HepG2 (cell line): ENCODE measurements at regions not wholly inside any gene's neighbourhood (a gene's known extent, or its start where the extent isn't known, plus 50 kb on each side); places are given as distances from the start of the nearest gene placed in this dataset.

Source experiments
- ATAC-seq: fragments of 200-7000 bp; cut with Tn5 transposase; 3 replicates; pipeline ENCODE4 v1.9.1; 2020; ENCODE audit warnings: mild to moderate bottlenecking, moderate library complexity
- BruUV-seq: library from RNA; stranded (reverse); fragments of 400-500 nt; replicated peaks from 2 replicates; lab custom pipeline; 2021; lab: Mats Ljungman, UMichigan
- CTCF ChIA-PET: fragments of 300-600 bp; formaldehyde crosslinking; extraction: SDS; loops from one replicate; lab custom pipeline; 2021; ENCODE audit warnings: low total read pairs, inconsistent platforms, low intra/inter-chr PET ratio; lab: Yijun Ruan, JAX
- POLR2A ChIA-PET: fragments of 350-600 bp; sonication (Branson Sonifier 250); formaldehyde crosslinking; loops from one replicate; lab custom pipeline; 2020; ENCODE audit warnings: antibody characterized with exemption, inconsistent platforms; lab: Yijun Ruan, JAX
- DNase-seq: peaks from one replicate; pipeline ENCODE4 v3.0.0-alpha.2; 2015; ENCODE audit warnings: low spot score
- FAIRE-seq: peaks from 3 replicates; lab custom pipeline; 2011; peaks lifted over from hg19 to GRCh38; lab: Jason Lieb, UNC
- H2AFZ ChIP-seq: one replicate; pipeline ENCODE4 v1.6.1; 2011; ENCODE audit warnings: low read length, inconsistent platforms
- H3K27ac ChIP-seq: fragments of 300-600 bp; 3 replicates; pipeline ENCODE4 v1.8.0; 2011; ENCODE audit warnings: mixed run types, mild to moderate bottlenecking, mixed read lengths, low read length, inconsistent platforms; ENCODE audit not compliant: insufficient read depth; ENCODE audit errors: extremely low read length
- H3K27me3 ChIP-seq, 2 experiments: fragments of 200-600 bp in 1 of 2; 2 replicates in 1 of 2; 3 replicates in 1 of 2; pipeline versions ENCODE4 v1.6.0 to v1.8.0; 2011; ENCODE audit warnings: low read length in 2 of 2, mild to moderate bottlenecking in 2 of 2, moderate library complexity in 2 of 2, inconsistent platforms in 1 of 2; ENCODE audit not compliant: insufficient read depth in 2 of 2, control insufficient read depth in 1 of 2
- H3K36me3 ChIP-seq, 2 experiments: fragments of 200-600 bp in 1 of 2; replicated peaks in 1 of 2; 2 replicates in 1 of 2; 3 replicates in 1 of 2; pipeline versions ENCODE4 v1.5.1 to v1.8.0; 2011; ENCODE audit warnings: low read length in 2 of 2, inconsistent platforms in 1 of 2; ENCODE audit not compliant: insufficient read depth in 2 of 2, control insufficient read depth in 1 of 2
- H3K4me1 ChIP-seq: 2 replicates; pipeline ENCODE4 v1.5.1; 2012; ENCODE audit warnings: low read length, inconsistent platforms; ENCODE audit not compliant: insufficient read depth
- H3K4me2 ChIP-seq: 2 replicates; pipeline ENCODE4 v1.6.0; 2011; ENCODE audit warnings: low read depth, low read length, inconsistent platforms
- H3K4me3 ChIP-seq, 3 experiments: fragments of 200-600 bp in 1 of 3; sonication (generic), shearing (Covaris generic) in 1 of 3; replicated peaks in 1 of 3; 2 replicates each; pipeline ENCODE4 v1.5.1; 2011 to 2016; ENCODE audit warnings: low read length in 3 of 3, inconsistent platforms in 2 of 3, low read depth in 2 of 3, mild to moderate bottlenecking in 2 of 3, control low read depth in 1 of 3, mixed read lengths in 1 of 3; ENCODE audit not compliant: insufficient read depth in 1 of 3
- H3K79me2 ChIP-seq: one replicate; pipeline ENCODE4 v1.6.1; 2011; ENCODE audit warnings: low read length, inconsistent platforms; ENCODE audit not compliant: insufficient read depth
- H3K9ac ChIP-seq: 2 replicates; pipeline ENCODE4 v1.6.0; 2011; ENCODE audit warnings: mild to moderate bottlenecking, low read depth, low read length, inconsistent platforms; ENCODE audit not compliant: insufficient read depth
- H3K9me3 ChIP-seq: 2 replicates; pipeline ENCODE4 v1.5.1; 2012; ENCODE audit warnings: mild to moderate bottlenecking, low read length
- H4K20me1 ChIP-seq: 2 replicates; pipeline ENCODE4 v1.6.0; 2011; ENCODE audit warnings: inconsistent platforms, mild to moderate bottlenecking, low read length, moderate library complexity; ENCODE audit not compliant: insufficient read depth
- HOXA9 ChIP-seq: sonication (generic); formaldehyde crosslinking; IDR thresholded peaks from 2 replicates; pipeline ENCODE4 v1.8.1; 2022; ENCODE audit warnings: missing genetic modification reagents, mild to moderate bottlenecking, moderate library complexity, borderline replicate concordance
- SCMH1 ChIP-seq: sonication (generic); formaldehyde crosslinking; IDR thresholded peaks from 2 replicates; pipeline ENCODE4 v1.9.0; 2021; ENCODE audit warnings: missing genetic modification reagents, mild to moderate bottlenecking, borderline replicate concordance
- WGBS: methylation state at CpG from one replicate; pipeline ENCODE4 v1.1.6; 2017; ENCODE audit warnings: low lambda C conversion rate; 5-methylcytosine and 5-hydroxymethylcytosine counted together
- in situ Hi-C: cut with HindIII; loops from 2 replicates; pipeline ENCODE4 v1.10.0; 2017; ENCODE audit warnings: low pct_unique_long_range_greater_than_20kb; ENCODE audit not compliant: extremely low pct_ligation_motif_present
- intact Hi-C: fragments of 100-400 bp; cut with micrococcal nuclease; formaldehyde crosslinking; loops from one replicate; pipeline ENCODE4 v1.10.0; 2022; ENCODE audit not compliant: unreplicated experiment
- TF ChIP-seq, protein P1 (sequence below): sonication (generic); formaldehyde crosslinking; IDR thresholded peaks from 2 replicates; pipeline ENCODE4 v1.8.0; 2022; ENCODE audit warnings: low read depth, missing genetic modification reagents
- TF ChIP-seq, protein P2 (sequence below): sonication (generic); formaldehyde crosslinking; IDR thresholded peaks from 2 replicates; pipeline ENCODE4 v1.5.1; 2020; ENCODE audit warnings: mild to moderate bottlenecking, missing genetic modification reagents

DNA sequence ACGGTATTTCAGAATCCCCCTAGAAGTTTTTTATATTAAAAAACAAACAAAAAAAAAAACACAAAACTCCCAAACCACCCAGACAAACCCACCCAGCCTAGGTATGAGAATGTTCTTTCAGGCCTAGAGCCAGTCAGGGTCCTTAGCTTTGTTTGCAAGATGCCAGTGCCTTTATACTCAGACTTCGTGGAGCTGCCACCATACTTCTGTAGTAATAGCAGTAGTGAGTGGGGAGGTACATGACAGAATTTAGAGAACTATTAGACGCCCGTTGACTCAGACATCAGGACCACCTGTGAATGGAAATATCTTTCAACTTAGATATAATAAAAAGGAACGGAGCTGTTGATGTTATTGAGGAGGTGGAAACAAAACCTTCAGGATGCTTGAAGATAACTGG, 138.2 kb upstream of the MKLN1 start:
- BruUV-seq: no TSS peak
- Histone ChIP-seq H3K27me3 (no peaks in the 10 kb centered on the region), H3K36me3 (no peaks in the 10 kb centered on the region), H3K4me1 (peaks cover 48% of the 10 kb centered on the region), H3K79me2 (no peaks in the 10 kb centered on the region), H2AFZ (no peak overlapping the region), H3K27ac (no peak overlapping the region), H3K9me3 (no peaks in the 10 kb centered on the region), H4K20me1 (no peaks in the 10 kb centered on the region), H3K9ac (no peak overlapping the region), H3K4me3 (no peak overlapping the region), H3K4me2 (0 out of 2 replicates have a peak overlapping the region, but pooled peaks have one; percentile 41)
- no peak for DNase-seq
- CTCF ChIA-PET: no interaction called here
- WGBS: 40% methylated on average over 5 of the region's 5 CpGs
- POLR2A ChIA-PET: no interaction called here
- in situ Hi-C loops: no loop called here
- intact Hi-C loops: no loop called here
- TF ChIP-seq, protein P1, sequence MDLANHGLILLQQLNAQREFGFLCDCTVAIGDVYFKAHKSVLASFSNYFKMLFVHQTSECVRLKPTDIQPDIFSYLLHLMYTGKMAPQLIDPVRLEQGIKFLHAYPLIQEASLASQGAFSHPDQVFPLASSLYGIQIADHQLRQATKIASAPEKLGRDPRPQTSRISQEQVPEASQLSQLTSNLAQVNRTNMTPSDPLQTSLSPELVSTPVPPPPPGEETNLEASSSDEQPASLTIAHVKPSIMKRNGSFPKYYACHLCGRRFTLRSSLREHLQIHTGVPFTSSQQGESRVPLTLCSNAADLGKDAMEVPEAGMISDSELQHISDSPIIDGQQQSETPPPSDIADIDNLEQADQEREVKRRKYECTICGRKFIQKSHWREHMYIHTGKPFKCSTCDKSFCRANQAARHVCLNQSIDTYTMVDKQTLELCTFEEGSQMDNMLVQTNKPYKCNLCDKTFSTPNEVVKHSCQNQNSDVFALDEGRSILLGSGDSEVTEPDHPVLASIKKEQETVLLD (CRISPR knock-in tag): no peak
- TF ChIP-seq HOXA9 (CRISPR knock-in tag): no peak
- TF ChIP-seq, protein P2, sequence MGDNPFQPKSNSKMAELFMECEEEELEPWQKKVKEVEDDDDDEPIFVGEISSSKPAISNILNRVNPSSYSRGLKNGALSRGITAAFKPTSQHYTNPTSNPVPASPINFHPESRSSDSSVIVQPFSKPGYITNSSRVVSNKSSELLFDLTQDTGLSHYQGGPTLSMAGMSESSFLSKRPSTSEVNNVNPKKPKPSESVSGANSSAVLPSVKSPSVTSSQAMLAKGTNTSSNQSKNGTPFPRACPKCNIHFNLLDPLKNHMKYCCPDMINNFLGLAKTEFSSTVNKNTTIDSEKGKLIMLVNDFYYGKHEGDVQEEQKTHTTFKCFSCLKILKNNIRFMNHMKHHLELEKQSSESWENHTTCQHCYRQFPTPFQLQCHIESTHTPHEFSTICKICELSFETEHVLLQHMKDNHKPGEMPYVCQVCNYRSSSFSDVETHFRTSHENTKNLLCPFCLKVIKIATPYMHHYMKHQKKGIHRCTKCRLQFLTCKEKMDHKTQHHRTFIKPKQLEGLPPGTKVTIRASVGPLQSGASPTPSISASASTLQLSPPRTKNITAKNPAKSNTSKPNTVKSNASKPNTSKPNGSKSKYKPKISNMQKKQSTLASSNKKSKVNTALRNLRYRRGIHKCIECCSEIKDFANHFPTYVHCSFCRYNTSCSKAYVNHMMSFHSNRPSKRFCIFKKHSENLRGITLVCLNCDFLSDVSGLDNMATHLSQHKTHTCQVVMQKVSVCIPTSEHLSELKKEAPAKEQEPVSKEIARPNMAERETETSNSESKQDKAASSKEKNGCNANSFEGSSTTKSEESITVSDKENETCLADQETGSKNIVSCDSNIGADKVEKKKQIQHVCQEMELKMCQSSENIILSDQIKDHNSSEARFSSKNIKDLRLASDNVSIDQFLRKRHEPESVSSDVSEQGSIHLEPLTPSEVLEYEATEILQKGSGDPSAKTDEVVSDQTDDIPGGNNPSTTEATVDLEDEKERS (CRISPR knock-in tag): no peak
- TF ChIP-seq SCMH1 (CRISPR knock-in tag): no peak
- TF ChIP-seq, all 625 proteins: peak for 0
- no peak for ATAC-seq
- no peak for FAIRE-seq
